HG03442 (cell line): ENCODE measurements at regions not wholly inside any gene's neighbourhood (a gene's known extent, or its start where the extent isn't known, plus 50 kb on each side); places are given as distances from the start of the nearest gene placed in this dataset.
A peak's percentile ranks its signal among the peaks of the same experiment; 100 is the strongest.

Experiments used
- ATAC-seq: cut with Tn5 transposase; IDR thresholded peaks from one replicate; pipeline ENCODE4 v1.9.1; 2021; ENCODE audit warnings: mild to moderate bottlenecking, moderate library complexity; ENCODE audit not compliant: unreplicated experiment

DNA sequence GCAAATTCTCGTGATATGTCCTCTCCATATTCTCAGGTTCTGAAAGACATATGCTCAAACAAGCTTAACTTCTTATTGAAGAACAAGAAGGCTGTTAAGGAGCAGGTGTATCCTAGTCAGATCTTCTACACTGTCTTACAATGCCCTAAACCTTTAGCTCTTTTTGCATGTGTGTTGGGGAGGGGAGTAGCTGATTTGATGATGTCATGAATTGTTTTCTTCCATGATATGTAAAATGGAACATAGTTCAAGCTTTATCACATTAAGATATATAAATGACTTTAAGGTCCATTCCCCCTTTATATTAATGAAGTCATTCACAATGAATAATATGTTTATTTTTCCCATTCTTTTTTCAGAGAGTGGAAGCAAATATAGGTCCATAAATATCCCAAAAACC lies 332.5 kb upstream of the FAM241A start:
- ATAC-seq, result no peak

- no peak for ATAC-seq
Observed at GRCh38 chr4:111813555-111814140, 331.6 kb upstream of the FAM241A start.

DNA sequence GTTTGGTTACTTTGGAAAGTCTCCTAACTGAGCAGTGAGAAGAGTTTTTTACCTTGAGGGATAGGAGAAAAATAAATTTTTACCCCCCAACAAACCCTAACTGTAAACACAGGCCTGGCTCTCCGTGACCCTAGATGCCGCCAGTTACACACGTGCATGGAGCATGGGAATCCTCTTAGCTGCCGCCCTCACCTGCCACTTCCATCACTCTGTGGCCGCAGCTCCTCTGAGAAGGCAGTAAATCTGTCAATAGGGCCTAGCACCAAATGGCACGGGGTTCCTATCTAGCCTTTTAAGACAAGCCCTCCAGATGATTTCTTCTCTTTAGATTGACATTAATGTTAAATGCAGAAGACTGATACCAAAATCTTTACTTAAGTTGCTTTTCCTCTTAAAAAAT lies 330.3 kb upstream of the FAM241A start:
- no peak for ATAC-seq

DNA sequence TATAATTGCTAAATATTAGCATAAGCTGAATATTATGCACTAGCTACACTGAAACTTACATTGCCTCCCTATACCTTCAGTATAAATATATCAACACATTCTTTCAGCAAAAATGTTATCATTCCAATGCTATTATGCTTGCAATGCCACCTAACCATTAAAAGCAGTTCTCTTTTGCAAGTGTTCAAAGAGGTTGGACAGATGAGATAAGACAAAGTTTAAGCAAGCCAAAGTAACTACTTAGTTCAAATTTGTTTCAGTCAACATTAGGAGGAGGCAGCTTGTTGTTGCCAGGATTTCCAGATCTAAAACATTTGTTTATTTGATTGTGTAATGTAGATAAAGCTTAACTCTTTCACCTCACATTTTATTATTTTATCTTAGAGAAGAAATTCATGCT lies 323.9 kb upstream of the FAM241A start:
- ATAC-seq, result no peak

DNA sequence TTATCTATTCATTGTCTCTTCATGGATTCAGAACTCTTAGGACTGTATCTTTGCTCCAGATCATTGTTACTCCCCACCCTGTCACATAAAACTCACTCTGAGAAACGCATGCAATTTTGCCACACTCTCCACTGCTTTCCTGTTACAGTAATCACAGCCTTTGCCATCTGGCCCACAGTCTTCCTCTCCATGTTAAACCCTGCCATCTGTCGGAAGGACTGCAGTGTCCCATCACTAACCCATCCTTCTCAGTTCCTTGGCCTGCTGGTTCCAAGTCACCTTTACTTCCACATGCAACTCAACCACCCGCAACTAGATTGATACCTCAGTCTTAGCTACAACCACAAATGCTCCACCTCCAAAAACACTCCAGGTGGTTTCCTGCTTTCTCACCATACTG lies 308.7 kb upstream of the FAM241A start:
- no peak for ATAC-seq

DNA sequence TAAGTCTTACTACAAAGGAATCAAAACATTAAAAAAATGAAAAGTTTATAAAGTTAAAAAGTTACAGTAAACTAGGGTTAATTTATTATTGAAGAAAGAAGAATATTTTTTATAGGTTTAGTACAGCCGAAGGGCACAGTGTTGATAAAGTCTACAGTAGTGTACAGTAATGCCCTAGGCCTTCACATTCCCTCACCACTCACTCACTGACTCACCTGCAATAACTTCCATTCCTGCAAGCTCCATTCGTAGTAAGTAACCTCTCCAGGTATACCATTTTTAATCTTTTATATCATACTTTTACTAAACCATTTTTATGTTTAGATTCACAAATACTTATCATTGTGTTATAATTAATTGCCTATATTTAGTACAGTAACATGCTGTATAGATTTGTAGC lies 307.5 kb upstream of the FAM241A start:
- ATAC-seq, result no peak

GRCh38 chr4:111838406-111838930 lies 306.8 kb upstream of the FAM241A start:
- ATAC-seq, result peak; percentile 68

GRCh38 chr4:111839141-111839540 lies 306.1 kb upstream of the FAM241A start:
- ATAC-seq, result no peak

DNA sequence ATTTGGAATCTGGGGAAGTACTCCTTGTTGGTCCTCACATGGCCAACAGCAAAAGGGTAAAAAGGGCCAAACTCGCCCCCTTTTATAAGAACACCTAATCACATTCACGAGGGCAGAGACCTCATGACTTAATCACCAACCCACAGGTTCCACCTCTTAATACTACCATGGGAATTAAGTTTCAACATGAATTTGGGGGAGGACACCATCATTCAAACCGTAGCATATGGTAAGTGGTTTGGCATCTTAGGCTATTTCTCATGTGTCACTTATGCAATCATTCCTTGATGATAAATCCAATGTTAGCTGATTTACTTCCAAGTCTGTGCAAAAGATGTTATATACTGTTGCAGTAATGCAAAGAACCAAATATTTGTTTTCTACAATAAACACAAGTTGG lies 302.9 kb upstream of the FAM241A start:
- no peak for ATAC-seq

DNA sequence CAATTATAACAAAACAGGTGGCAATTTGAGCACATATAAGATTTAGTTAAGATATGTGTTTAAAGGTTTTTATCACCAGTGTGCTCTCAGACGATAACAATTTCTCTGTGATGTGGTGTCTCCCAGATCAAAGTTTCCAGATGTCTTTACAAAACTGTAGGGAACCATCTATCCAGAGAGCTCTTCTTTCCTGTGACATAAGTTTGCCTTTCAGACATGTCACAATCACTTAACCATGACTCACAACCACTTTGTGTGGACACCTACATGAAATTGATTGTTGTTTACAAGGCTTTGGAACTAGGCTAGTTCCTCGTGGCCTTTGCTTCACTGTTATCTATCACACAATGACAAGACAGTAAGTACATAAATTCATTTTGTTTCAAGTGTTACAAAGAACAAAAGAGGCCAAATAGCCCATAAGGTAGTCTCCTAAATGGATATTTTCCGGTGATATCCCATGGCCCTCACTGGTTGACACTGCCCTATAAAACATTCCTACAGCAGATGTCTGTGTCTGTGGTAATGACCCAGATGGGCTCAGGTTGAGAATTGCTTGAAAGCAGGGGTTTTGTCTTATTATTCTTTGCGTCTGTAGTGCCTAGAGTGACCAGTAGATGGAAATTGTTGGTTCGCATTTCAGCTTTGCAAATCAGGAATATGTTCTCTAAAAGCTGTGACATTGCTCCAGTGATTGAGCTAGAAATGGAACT lies 297.8 kb upstream of the FAM241A start:
- no peak for ATAC-seq

DNA sequence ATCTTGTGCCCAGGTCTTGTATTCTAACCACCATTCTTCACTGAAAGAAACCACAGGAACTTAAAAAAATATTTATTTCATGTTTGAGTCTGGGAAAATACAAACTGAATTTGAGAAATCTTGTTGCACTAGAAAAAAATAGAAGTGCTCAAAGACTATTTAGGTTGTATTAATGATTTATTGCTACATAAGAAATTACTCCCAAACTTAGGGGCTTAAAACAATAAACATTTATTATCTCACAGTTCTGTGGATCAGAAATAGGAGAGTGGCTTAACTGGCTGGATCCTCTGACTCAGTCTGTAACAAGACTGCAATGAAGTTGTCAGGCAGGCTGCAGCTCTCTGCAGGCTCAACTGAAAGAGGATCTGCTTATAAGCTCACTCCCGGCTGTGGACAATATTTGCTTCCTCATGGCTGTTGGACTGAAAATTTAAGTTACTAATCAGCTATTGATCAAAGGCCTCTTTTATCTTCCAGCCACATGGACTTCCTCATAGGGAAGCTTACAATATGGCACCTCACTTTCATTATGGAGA lies 295.4 kb upstream of the FAM241A start:
- ATAC-seq, result no peak

- peak; percentile 66 for ATAC-seq
Observed at GRCh38 chr4:111854494-111855087, 290.7 kb upstream of the FAM241A start.

GRCh38 chr4:111855308-111855707 lies 289.9 kb upstream of the FAM241A start:
- ATAC-seq, result no peak

GRCh38 chr4:111864066-111864465 lies 281.2 kb upstream of the FAM241A start:
- no peak for ATAC-seq

- ATAC-seq, result no peak
Observed at GRCh38 chr4:111869339-111869738, 275.9 kb upstream of the FAM241A start.

DNA sequence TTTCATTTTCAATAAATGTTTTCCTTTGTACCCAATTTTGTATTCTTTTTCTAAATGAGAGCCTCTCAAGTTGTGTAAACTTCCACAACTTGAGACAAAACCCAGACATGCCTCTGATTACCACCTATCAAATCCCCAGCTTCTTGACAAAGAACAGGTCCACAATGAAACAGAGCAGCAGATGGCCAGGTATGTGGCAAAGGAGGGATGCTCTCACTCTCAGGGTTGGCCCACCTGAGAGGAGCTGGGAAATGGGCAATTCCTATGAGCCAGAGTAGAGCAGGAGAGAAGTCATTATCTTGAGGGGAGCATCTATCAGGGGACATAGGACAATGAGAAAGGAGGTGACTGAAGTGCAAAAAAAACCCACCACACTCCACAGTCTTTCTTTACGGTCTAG lies 273.5 kb upstream of the FAM241A start:
- no peak for ATAC-seq

DNA sequence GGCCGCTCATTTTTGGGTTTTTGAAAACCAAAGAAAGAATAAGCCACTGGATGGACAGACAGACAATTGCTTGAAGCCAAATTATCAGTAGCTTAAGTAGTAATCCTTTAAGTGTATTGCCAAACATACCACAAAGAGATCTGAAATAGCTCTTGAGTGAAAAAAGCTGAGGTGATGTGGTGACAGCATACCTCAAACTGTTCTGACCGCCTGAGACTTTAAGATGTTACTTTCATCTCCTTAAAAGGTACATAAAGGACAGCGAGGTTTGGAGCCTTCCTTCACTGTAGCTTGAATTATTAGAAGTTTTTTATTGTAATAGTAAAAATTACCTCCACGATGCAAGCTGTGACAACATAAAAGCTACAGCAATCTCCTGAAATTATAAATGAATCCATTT lies 271.5 kb upstream of the FAM241A start:
- no peak for ATAC-seq

GRCh38 chr4:111879539-111879938 lies 265.7 kb upstream of the FAM241A start:
- ATAC-seq, result no peak

DNA sequence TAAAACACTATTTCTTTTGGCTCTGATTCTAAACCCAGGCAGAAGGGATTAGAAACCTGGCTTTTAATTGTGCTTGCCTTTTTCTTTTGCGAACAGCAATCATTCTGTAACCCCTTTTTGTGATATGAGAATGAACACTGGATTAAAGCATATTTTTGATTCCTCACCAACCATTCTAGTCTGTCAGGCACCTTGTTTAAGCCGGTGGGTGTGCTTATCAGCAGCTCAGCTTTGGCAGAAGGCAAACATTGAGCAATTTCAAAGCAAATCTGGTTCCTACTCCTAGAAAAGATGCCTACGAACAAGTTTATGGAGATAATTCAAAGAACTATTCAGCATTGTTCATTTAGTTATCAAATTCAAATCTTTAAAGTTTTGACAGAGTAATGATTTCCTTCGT lies 265.1 kb upstream of the FAM241A start:
- ATAC-seq, result no peak

GRCh38 chr4:111883557-111883999 lies 261.7 kb upstream of the FAM241A start:
- no peak for ATAC-seq

DNA sequence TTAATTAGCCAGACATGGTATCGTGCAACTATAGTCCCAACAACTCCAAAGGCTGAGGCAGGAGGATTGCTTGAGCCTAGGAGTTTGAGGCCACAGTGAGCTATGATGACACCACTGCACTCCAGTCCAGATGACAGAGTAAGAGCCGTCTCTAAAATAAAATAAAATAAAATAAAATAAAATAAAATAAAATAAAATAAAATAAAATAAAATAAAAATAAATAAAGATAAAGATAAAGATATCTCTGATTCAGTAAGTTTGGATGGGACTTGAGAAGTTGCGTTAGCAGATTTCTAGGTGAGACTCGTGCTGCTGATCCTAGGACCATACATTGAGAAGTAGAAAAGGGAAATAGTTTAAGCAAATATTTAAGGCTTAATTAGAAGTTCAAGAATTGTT lies 254.8 kb upstream of the FAM241A start:
- ATAC-seq, result no peak

DNA sequence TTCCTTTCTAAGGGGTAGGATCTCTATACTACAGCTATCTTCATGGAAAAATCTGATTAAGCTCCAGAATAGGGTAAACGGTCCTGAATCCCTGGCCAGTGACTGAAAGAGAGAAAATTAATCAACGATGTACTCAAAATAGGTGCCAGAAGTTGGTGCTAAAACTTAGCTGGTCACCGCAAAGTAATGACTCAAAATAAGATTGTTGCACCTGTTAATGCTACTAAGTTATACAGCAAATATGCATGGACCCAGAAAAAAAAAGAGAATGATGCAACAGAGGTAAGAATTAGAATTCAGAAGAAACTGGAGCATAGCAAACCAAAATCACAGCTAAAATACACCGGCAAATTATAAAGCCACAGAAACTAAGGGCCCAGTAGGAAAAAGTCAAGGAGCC lies 239.7 kb upstream of the FAM241A start:
- peak; percentile 71 for ATAC-seq
